ENCODE measurements at regions not wholly inside any gene's neighbourhood (a gene's known extent, or its start where the extent isn't known, plus 50 kb on each side); places are given as distances from the start of the nearest gene placed in this dataset.

DNA sequence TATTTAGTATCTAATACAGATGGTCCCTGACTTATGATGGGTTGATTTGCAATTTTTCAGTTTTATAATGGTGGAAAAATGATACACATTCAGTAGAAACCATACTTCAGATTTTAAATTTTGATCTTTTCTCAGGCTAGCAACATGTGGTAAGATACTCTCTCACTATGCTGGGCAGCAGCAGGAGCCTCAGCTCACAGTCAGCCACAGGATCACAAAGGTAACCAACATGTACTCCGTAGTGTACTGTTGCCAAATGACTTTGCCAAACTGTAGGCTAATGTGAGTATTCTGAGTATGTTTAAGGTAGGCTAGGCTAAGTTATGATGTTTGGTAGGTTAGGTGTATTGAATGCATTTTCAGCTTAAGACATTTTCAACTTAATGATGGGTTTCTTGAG is 498.6 kb upstream of the DPPA4 start:
- TF ChIP-seq, protein P1, sequence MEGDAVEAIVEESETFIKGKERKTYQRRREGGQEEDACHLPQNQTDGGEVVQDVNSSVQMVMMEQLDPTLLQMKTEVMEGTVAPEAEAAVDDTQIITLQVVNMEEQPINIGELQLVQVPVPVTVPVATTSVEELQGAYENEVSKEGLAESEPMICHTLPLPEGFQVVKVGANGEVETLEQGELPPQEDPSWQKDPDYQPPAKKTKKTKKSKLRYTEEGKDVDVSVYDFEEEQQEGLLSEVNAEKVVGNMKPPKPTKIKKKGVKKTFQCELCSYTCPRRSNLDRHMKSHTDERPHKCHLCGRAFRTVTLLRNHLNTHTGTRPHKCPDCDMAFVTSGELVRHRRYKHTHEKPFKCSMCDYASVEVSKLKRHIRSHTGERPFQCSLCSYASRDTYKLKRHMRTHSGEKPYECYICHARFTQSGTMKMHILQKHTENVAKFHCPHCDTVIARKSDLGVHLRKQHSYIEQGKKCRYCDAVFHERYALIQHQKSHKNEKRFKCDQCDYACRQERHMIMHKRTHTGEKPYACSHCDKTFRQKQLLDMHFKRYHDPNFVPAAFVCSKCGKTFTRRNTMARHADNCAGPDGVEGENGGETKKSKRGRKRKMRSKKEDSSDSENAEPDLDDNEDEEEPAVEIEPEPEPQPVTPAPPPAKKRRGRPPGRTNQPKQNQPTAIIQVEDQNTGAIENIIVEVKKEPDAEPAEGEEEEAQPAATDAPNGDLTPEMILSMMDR (IDR thresholded peaks at IDR 0.05), result no peak
- no peak for TF ChIP-seq POLR2A (IDR thresholded peaks at IDR 0.05)
- intact Hi-C loops (cut with DNase I), result no loop called here

DNA sequence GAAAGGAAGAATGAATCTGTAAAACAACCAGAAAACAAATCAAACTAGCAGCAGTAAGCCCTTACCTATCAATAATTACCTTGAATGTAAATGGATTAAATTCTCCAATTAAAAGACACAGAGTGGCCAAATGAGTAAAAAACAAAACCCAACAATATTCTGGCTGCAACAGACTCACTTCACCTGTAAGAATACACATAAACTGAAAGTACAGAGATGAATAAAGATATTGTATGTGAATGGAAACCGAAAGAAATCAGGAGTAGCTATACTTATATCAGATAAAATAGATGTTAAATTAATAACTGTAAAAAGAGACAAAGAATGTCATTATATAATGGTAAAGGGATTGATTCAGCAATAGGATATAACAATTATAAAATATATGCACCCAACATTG is 514.5 kb upstream of the DPPA4 start:
- Histone ChIP-seq H3K27ac (no peak overlapping the region), H3K36me3 (no peaks in the 10 kb centered on the region), H3K9me3 (no peaks in the 10 kb centered on the region), H3K4me3 (replicated peaks in 1 of 3) (no peak overlapping the region), H3K4me1 (no peaks in the 10 kb centered on the region), H3K27me3 (no peaks in the 10 kb centered on the region)
- DNase-seq, result no peak
- WGBS, 2 donors, result 92% methylated on average over 1 of the region's 1 CpG
- intact Hi-C loops (cut with DNase I), result no loop called here
- no peak for TF ChIP-seq POLR2A (IDR thresholded peaks at IDR 0.05)
- TF ChIP-seq, protein P1 (IDR thresholded peaks at IDR 0.05), result no peak

More for the DNA sequence above, 498.6 kb upstream of the DPPA4 start:
- Histone ChIP-seq H3K36me3 (no peaks in the 10 kb centered on the region), H3K9me3 (no peaks in the 10 kb centered on the region), H3K4me1 (no peaks in the 10 kb centered on the region), H3K27ac (no peak overlapping the region), H3K4me3 (replicated peaks in 1 of 3) (no peak overlapping the region), H3K27me3 (no peaks in the 10 kb centered on the region)
- WGBS, 2 donors, result 95% methylated on average over 1 of the region's 1 CpG
- no peak for DNase-seq

DNA sequence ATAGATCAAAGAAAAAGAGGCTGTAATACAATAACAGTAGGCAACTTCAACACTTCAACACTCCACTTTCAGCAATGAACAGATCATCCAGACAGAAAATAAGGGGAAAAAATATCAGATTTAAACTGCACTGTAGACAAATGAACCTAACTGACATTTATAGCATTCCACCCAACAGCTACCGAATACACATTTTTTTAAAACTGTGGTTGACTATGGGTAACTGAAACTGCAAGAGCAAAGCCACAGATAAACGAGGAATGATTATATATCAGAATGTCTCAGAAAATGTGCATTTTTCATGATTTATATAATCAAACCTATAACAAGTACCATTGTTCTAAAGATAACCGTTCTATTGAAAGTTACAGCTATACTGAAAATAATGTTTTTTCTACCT is 514.9 kb upstream of the DPPA4 start:
- DNase-seq, result no peak
- Histone ChIP-seq H3K27me3 (no peaks in the 10 kb centered on the region), H3K4me3 (replicated peaks in 1 of 3) (no peak overlapping the region), H3K27ac (no peak overlapping the region), H3K9me3 (no peaks in the 10 kb centered on the region), H3K36me3 (no peaks in the 10 kb centered on the region), H3K4me1 (no peaks in the 10 kb centered on the region)
- TF ChIP-seq, protein P1 (IDR thresholded peaks at IDR 0.05), result no peak
- TF ChIP-seq POLR2A (IDR thresholded peaks at IDR 0.05), result no peak
- intact Hi-C loops (cut with DNase I), result no loop called here
- 86 to 87% methylated on average over 3 of the region's 3 CpGs for WGBS, 2 donors

DNA sequence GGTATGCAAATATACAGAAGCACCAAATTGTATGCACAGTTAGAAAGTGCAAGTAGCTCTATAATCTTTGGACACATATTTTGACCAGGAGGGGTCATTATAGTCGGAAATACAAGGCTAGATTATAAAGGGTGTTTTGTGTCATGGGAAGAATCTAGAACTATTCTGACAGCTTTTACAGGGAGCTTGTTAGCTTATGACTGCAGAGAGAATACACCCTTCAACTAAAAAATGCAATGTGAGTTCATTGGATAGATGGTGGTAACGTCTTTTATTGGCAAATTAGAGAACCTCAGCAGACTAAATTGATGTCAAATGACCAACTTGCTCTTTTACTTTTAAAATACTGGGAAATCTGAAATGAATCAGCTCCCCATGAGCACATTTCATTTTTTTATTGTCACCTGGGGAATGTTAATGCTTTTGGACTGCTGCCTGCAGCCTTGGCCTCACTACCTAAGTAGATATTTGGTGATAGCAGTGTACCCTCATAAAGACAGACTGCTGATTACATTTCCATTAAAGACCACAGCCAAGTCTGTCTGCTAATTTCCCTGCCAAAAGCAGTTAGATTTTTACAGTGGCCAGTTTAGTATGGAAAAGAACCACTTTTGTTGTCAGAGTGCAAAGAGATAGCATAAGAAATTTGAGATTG is 515.9 kb upstream of the DPPA4 start:
- no peaks in the 10 kb centered on the region for H3K4me1 ChIP-seq
- WGBS, 2 donors, result 77 to 80% methylated on average over 2 of the region's 2 CpGs
- no peak overlapping the region for H3K4me3 ChIP-seq (replicated peaks in 1 of 3)
- H3K36me3 ChIP-seq, result no peaks in the 10 kb centered on the region
- H3K9me3 ChIP-seq, result no peaks in the 10 kb centered on the region
- DNase-seq, result no peak
- H3K27ac ChIP-seq, result no peak overlapping the region
- intact Hi-C loops (cut with DNase I), result no loop called here
- H3K27me3 ChIP-seq, result no peaks in the 10 kb centered on the region
- no peak for TF ChIP-seq POLR2A (IDR thresholded peaks at IDR 0.05)
- TF ChIP-seq, protein P1 (IDR thresholded peaks at IDR 0.05), result no peak

DNA sequence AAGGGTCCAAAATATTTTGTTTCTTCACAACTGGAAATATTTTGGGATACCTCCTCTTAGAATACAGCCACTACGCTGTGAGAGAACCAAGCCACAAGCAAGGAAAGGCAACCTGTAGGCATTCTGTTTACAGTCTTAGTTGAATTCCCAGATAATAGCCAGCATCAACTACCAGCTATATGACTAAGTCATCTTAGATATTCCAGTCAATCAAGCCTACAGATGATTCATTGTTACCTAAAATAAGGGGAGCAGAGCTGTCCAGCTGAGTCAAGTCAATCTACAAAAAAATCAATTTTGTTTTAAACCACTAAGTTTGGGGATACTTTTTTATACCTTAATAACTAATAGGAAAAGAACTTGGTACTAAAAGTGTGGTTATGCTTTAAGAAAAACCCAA is 526.4 kb upstream of the DPPA4 start:
- TF ChIP-seq POLR2A (IDR thresholded peaks at IDR 0.05), result no peak
- TF ChIP-seq, protein P1 (IDR thresholded peaks at IDR 0.05), result no peak
- H3K4me1 ChIP-seq, result no peaks in the 10 kb centered on the region
- 91 to 92% methylated on average over 1 of the region's 1 CpG for WGBS, 2 donors

More for the DNA sequence above, 526.4 kb upstream of the DPPA4 start:
- no peak for DNase-seq
- Histone ChIP-seq H3K4me3 (replicated peaks in 1 of 3) (no peak overlapping the region), H3K27ac (no peak overlapping the region), H3K36me3 (no peaks in the 10 kb centered on the region), H3K27me3 (no peaks in the 10 kb centered on the region), H3K9me3 (no peaks in the 10 kb centered on the region)
- intact Hi-C loops (cut with DNase I), result no loop called here
